PC-9 (cell line): ENCODE measurements at regions not wholly inside any gene's neighbourhood (a gene's known extent, or its start where the extent isn't known, plus 50 kb on each side); places are given as distances from the start of the nearest gene placed in this dataset.

Source experiments
- BruUV-seq: library from RNA; stranded (reverse); fragments of 400-500 nt; replicated peaks from 2 replicates; lab custom pipeline; 2021; lab: Mats Ljungman, UMichigan
- CTCF ChIA-PET: fragments of 300-600 bp; sonication (Branson Sonifier 250); formaldehyde crosslinking; loops from one replicate; lab custom pipeline; 2022; ENCODE audit warnings: antibody characterized with exemption; lab: Charles Lee
- POLR2A ChIA-PET: fragments of 300-600 bp; sonication (Branson Sonifier 250); formaldehyde crosslinking; loops from one replicate; lab custom pipeline; 2022; ENCODE audit warnings: antibody characterized with exemption; ENCODE audit not compliant: unreplicated experiment; lab: Charles Lee
- DNase-seq, 2 experiments: peaks; one replicate each; pipeline versions ENCODE4 v3.0.0 to v3.0.0-alpha.2; 2015 to 2022; ENCODE audit warnings: mixed read lengths in 1 of 2
- H2AFZ ChIP-seq: fragments of 200-600 bp; sonication (generic); 2 replicates; pipeline ENCODE4 v1.8.1; 2017; ENCODE audit warnings: antibody characterized with exemption
- H3F3A ChIP-seq: fragments of 200-600 bp; sonication (generic); 2 replicates; pipeline ENCODE4 v1.8.1; 2017; ENCODE audit warnings: antibody characterized with exemption, mild to moderate bottlenecking, low read depth; ENCODE audit not compliant: insufficient read depth
- H3K27ac ChIP-seq: fragments of 200-600 bp; sonication (generic); 2 replicates; pipeline ENCODE4 v1.6.1; 2016; ENCODE audit warnings: mixed run types
- H3K27me3 ChIP-seq: fragments of 200-600 bp; sonication (generic); 2 replicates; pipeline ENCODE4 v1.6.1; 2016; ENCODE audit warnings: low read depth, mixed run types; ENCODE audit not compliant: insufficient read depth
- H3K36me3 ChIP-seq: fragments of 200-600 bp; sonication (generic); 2 replicates; pipeline ENCODE4 v1.6.1; 2016; ENCODE audit warnings: low read depth, mixed run types
- H3K4me1 ChIP-seq: fragments of 200-600 bp; sonication (generic); replicated peaks from 2 replicates; pipeline ENCODE4 v1.6.1; 2016; ENCODE audit warnings: mixed run types; ENCODE audit not compliant: insufficient read depth
- H3K4me2 ChIP-seq: fragments of 200-600 bp; sonication (generic); 2 replicates; pipeline ENCODE4 v1.6.1; 2017; ENCODE audit warnings: mixed run types
- H3K4me3 ChIP-seq: fragments of 200-600 bp; sonication (generic); 2 replicates; pipeline ENCODE4 v1.6.1; 2016; ENCODE audit warnings: mixed run types
- H3K79me2 ChIP-seq: fragments of 200-600 bp; sonication (generic); 2 replicates; pipeline ENCODE4 v1.6.1; 2017; ENCODE audit warnings: low read depth, mixed run types
- H3K9me2 ChIP-seq: fragments of 200-600 bp; sonication (generic); 2 replicates; pipeline ENCODE4 v1.8.1; 2017; ENCODE audit warnings: mild to moderate bottlenecking; ENCODE audit not compliant: insufficient read depth
- H3K9me3 ChIP-seq: fragments of 200-600 bp; sonication (generic); 2 replicates; pipeline ENCODE4 v1.8.1; 2016; ENCODE audit warnings: low read depth; ENCODE audit not compliant: insufficient read depth
- H4K20me1 ChIP-seq: fragments of 200-600 bp; sonication (generic); 2 replicates; pipeline ENCODE4 v1.8.1; 2017; ENCODE audit not compliant: insufficient read depth
- CTCF ChIP-seq: fragments of 200-600 bp; sonication (generic); conservative IDR thresholded peaks from 2 replicates; pipeline ENCODE4 v1.6.1; 2017; ENCODE audit warnings: mixed run types, antibody characterized with exemption, mild to moderate bottlenecking, moderate library complexity
- EZH2 ChIP-seq: fragments of 200-600 bp; sonication (generic); IDR thresholded peaks from 2 replicates; pipeline ENCODE4 v1.8.0; 2017; ENCODE audit warnings: antibody characterized with exemption, low read depth
- intact Hi-C: fragments of 100-400 bp; cut with micrococcal nuclease; formaldehyde crosslinking; loops from one replicate; pipeline ENCODE4 v1.10.0; 2022; ENCODE audit not compliant: unreplicated experiment

- H3K9me2 ChIP-seq, result no peaks in the 10 kb centered on the region
- no TSS peak for BruUV-seq
- no peaks in the 10 kb centered on the region for H3K27me3 ChIP-seq
- no peaks in the 10 kb centered on the region for H3K9me3 ChIP-seq
- DNase-seq, result no peak
- POLR2A ChIA-PET, result no interaction called here
- no peak overlapping the region for H3K4me3 ChIP-seq
- TF ChIP-seq CTCF (no peak), EZH2 (no peak)
- H3K27ac ChIP-seq, result no peak overlapping the region
- no peaks in the 10 kb centered on the region for H3F3A ChIP-seq
- H3K79me2 ChIP-seq, result no peaks in the 10 kb centered on the region
- H3K4me1 ChIP-seq, result no peaks in the 10 kb centered on the region
- intact Hi-C loops, result no loop called here
- no peaks in the 10 kb centered on the region for H3K36me3 ChIP-seq
- H4K20me1 ChIP-seq, result no peaks in the 10 kb centered on the region
- no peak overlapping the region for H3K4me2 ChIP-seq
- no peak overlapping the region for H2AFZ ChIP-seq
- CTCF ChIA-PET, result no interaction called here
These were observed 500.2 kb downstream of the GLRX3 start for GRCh38 chr10:130636313-130636930.

GRCh38 chr10:130637089-130637676 lies 501.0 kb downstream of the GLRX3 start:
- intact Hi-C loops, result no loop called here
- no peak overlapping the region for H3K4me2 ChIP-seq
- H3K36me3 ChIP-seq, result no peaks in the 10 kb centered on the region
- POLR2A ChIA-PET, result no interaction called here
- H3K27ac ChIP-seq, result no peak overlapping the region
- no peak for DNase-seq
- H3K9me3 ChIP-seq, result no peaks in the 10 kb centered on the region
- H2AFZ ChIP-seq, result no peak overlapping the region
- H3K9me2 ChIP-seq, result no peaks in the 10 kb centered on the region
- no peaks in the 10 kb centered on the region for H3K27me3 ChIP-seq
- CTCF ChIA-PET, result no interaction called here
- no peaks in the 10 kb centered on the region for H4K20me1 ChIP-seq
- no peaks in the 10 kb centered on the region for H3F3A ChIP-seq
- H3K4me1 ChIP-seq, result no peaks in the 10 kb centered on the region
- H3K79me2 ChIP-seq, result no peaks in the 10 kb centered on the region
- H3K4me3 ChIP-seq, result no peak overlapping the region
- no TSS peak for BruUV-seq
- TF ChIP-seq EZH2 (no peak), CTCF (no peak)

GRCh38 chr10:130638991-130639390 lies 502.8 kb downstream of the GLRX3 start:
- no peaks in the 10 kb centered on the region for H3K9me2 ChIP-seq
- no peak overlapping the region for H3K4me3 ChIP-seq
- no peak for TF ChIP-seq CTCF
- no peak for TF ChIP-seq EZH2
- no TSS peak for BruUV-seq
- no peaks in the 10 kb centered on the region for H3K27me3 ChIP-seq
- no peaks in the 10 kb centered on the region for H3K4me1 ChIP-seq
- POLR2A ChIA-PET, result no interaction called here
- no peak overlapping the region for H3K27ac ChIP-seq
- no peak for DNase-seq
- H3K9me3 ChIP-seq, result no peaks in the 10 kb centered on the region
- H4K20me1 ChIP-seq, result no peaks in the 10 kb centered on the region
- intact Hi-C loops, result no loop called here
- H3K79me2 ChIP-seq, result no peaks in the 10 kb centered on the region
- H3K4me2 ChIP-seq, result no peak overlapping the region
- no peaks in the 10 kb centered on the region for H3K36me3 ChIP-seq
- no peak overlapping the region for H2AFZ ChIP-seq
- no peaks in the 10 kb centered on the region for H3F3A ChIP-seq
- CTCF ChIA-PET, result no interaction called here
